PC-3 (cell line): ENCODE measurements at regions not wholly inside any gene's neighbourhood (a gene's known extent, or its start where the extent isn't known, plus 50 kb on each side); places are given as distances from the start of the nearest gene placed in this dataset.

ENCODE experiments used
- EZH2phosphoT487 ChIP-seq: fragments of 300-600 bp; sonication (generic); IDR thresholded peaks from 2 replicates; pipeline ENCODE4 v1.6.1; 2018; ENCODE audit warnings: mild to moderate bottlenecking, antibody characterized with exemption, low read length, borderline replicate concordance
- TF ChIP-seq, protein P1 (sequence below): fragments of 300-600 bp; sonication (generic); conservative IDR thresholded peaks from 2 replicates; pipeline ENCODE4 v1.5.1; 2017; ENCODE audit warnings: antibody characterized with exemption, low read depth, mild to moderate bottlenecking, low read length

DNA sequence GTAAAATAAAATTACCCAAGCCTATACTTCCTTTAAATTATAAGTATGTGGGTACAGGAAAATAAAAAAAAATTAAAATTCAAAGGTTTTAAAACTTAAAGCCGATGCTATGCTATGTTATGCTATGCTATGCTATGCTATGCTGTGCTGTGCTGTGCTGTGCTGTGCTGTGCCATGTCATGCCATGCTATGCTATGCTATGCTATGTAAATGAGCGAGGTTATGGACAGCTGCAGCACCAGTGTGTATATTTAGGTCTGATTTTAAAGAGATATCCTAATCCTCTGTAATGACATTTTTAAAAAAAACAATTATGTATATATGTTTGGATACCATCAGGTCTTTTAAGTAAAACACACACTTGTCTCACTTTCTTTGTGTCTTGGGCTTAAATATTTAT, 1822.0 kb upstream of the SEL1L start:
- TF ChIP-seq, protein P1, sequence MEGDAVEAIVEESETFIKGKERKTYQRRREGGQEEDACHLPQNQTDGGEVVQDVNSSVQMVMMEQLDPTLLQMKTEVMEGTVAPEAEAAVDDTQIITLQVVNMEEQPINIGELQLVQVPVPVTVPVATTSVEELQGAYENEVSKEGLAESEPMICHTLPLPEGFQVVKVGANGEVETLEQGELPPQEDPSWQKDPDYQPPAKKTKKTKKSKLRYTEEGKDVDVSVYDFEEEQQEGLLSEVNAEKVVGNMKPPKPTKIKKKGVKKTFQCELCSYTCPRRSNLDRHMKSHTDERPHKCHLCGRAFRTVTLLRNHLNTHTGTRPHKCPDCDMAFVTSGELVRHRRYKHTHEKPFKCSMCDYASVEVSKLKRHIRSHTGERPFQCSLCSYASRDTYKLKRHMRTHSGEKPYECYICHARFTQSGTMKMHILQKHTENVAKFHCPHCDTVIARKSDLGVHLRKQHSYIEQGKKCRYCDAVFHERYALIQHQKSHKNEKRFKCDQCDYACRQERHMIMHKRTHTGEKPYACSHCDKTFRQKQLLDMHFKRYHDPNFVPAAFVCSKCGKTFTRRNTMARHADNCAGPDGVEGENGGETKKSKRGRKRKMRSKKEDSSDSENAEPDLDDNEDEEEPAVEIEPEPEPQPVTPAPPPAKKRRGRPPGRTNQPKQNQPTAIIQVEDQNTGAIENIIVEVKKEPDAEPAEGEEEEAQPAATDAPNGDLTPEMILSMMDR: no peak
- no peak for TF ChIP-seq EZH2phosphoT487
